Lung (tissue), 11 donors: ENCODE measurements at regions not wholly inside any gene's neighbourhood (a gene's known extent, or its start where the extent isn't known, plus 50 kb on each side); places are given as distances from the start of the nearest gene placed in this dataset.

ENCODE experiments used
- ATAC-seq: fragments of 200-7000 bp; cut with Tn5 transposase; one replicate; pipeline ENCODE4 v1.9.1; 2020; ENCODE audit warnings: moderate number of reproducible peaks; ENCODE audit not compliant: insufficient read depth, low FRiP score
- DNase-seq, 3 donors: peaks; one replicate each; pipeline ENCODE4 v3.0.0-alpha.2; 2013 to 2017
- H3K27ac ChIP-seq, 2 donors: one replicate each; pipeline ENCODE4 v1.5.1; 2013; ENCODE audit warnings: mild to moderate bottlenecking in 2 of 2, moderate library complexity in 2 of 2, control low read depth in 1 of 2, inconsistent platforms in 1 of 2, low read depth in 1 of 2, low read length in 1 of 2
- H3K27me3 ChIP-seq, 3 donors: one replicate each; pipeline ENCODE4 v1.5.1; 2013; ENCODE audit warnings: low read length in 2 of 3; ENCODE audit not compliant: control insufficient read depth in 3 of 3, insufficient read depth in 3 of 3
- H3K36me3 ChIP-seq, 4 donors: one replicate each; pipeline ENCODE4 v1.5.1; 2013; ENCODE audit warnings: low read length in 4 of 4, mild to moderate bottlenecking in 1 of 4, moderate library complexity in 1 of 4; ENCODE audit not compliant: control insufficient read depth in 4 of 4, insufficient read depth in 4 of 4
- H3K4me1 ChIP-seq, 5 donors: one replicate each; pipeline ENCODE4 v1.5.1; 2013; ENCODE audit warnings: low read length in 5 of 5, mild to moderate bottlenecking in 2 of 5, moderate library complexity in 1 of 5; ENCODE audit not compliant: control insufficient read depth in 5 of 5, insufficient read depth in 5 of 5
- H3K4me3 ChIP-seq: one replicate; pipeline ENCODE4 v1.5.1; 2013; ENCODE audit warnings: mild to moderate bottlenecking, control low read depth, moderate library complexity
- H3K9ac ChIP-seq, 2 donors: one replicate each; pipeline ENCODE4 v1.5.1; 2013; ENCODE audit warnings: low read length in 2 of 2, control low read depth in 1 of 2; ENCODE audit not compliant: insufficient read depth in 1 of 2
- H3K9me3 ChIP-seq, 4 donors: one replicate each; pipeline ENCODE4 v1.5.1; 2013; ENCODE audit warnings: low read length in 3 of 4, mild to moderate bottlenecking in 1 of 4, moderate library complexity in 1 of 4; ENCODE audit not compliant: control insufficient read depth in 4 of 4, insufficient read depth in 3 of 4
- WGBS, 2 donors: extraction: QIAGEN DNeasy Blood & Tissue Kit; methylation state at CpG; one replicate each; pipeline ENCODE4 v1.1.7; 2013; 5-methylcytosine and 5-hydroxymethylcytosine counted together
- TF ChIP-seq, protein P1 (sequence below): IDR thresholded peaks from 2 replicates; pipeline ENCODE4 v1.5.1; 2012; ENCODE audit warnings: mild to moderate bottlenecking; ENCODE audit errors: control extremely low read depth, extremely low read depth
- donor health status: control.
- donor health status: control.
- donor health status: Bipolar disorder and iron deficiency.
- donor health status: healthy.
- donor health status: DM: yes; HTN: yes; CAD: no.

DNA sequence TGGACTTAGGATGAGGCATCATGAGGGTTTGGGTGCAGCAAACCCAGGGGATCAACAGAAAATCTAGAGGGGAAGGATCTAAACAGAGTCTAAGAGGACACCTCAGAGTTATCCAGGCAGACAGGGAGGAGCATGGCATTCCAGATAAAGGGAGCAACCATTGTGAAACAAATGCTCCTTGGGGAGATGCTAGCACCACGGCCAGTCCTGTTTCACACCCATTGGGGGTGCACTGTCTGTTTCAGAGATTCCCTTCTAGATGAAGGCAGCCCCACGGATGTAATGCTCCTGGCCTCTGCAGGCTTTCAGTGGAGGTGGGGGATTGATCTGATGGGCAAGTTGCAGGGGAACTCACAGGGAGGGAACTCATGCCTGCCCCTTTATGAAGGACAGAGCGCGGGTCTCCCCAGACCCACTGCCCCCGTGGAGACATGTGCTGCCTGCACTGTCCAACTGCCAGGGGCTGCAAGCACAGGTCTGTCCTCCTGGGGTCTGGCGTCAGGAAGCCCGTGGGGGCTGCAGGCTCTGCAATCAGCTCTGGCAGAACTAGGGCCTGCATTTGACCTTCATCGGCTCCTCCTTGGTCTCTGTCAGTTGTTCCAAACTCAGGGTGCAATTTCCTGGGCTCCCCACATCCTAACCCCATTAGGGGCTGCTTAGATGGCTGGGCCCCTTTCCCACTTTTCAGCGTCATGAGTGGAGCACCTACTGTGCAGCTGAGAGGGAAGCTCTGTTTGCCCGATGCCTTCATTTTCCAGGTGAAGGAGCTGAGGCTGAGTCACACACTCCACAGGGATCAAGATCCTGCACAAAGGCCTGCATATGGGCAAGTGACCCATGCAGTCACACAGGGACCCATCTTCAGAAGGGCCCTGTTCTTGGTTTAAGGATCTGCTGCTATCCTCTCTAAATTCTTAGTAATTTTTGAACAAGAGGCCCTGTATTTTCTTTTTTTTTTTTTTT, 163.4 kb downstream of the ARL4C start:
- DNase-seq (no peak), ATAC-seq (no peak)
- Histone ChIP-seq H3K27me3 (peaks cover 0 to 5% (median 0%) of the 10 kb centered on the region in 3 donors), H3K4me3 (no peak overlapping the region), H3K9me3 (no peaks in the 10 kb centered on the region), H3K36me3 (no peaks in the 10 kb centered on the region), H3K27ac (no peak overlapping the region), H3K9ac (no peak overlapping the region), H3K4me1 (peaks cover 0 to 15% (median 4%) of the 10 kb centered on the region in 5 donors)
- TF ChIP-seq, protein P1, sequence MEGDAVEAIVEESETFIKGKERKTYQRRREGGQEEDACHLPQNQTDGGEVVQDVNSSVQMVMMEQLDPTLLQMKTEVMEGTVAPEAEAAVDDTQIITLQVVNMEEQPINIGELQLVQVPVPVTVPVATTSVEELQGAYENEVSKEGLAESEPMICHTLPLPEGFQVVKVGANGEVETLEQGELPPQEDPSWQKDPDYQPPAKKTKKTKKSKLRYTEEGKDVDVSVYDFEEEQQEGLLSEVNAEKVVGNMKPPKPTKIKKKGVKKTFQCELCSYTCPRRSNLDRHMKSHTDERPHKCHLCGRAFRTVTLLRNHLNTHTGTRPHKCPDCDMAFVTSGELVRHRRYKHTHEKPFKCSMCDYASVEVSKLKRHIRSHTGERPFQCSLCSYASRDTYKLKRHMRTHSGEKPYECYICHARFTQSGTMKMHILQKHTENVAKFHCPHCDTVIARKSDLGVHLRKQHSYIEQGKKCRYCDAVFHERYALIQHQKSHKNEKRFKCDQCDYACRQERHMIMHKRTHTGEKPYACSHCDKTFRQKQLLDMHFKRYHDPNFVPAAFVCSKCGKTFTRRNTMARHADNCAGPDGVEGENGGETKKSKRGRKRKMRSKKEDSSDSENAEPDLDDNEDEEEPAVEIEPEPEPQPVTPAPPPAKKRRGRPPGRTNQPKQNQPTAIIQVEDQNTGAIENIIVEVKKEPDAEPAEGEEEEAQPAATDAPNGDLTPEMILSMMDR: no peak
- 90 to 92% methylated on average over 10 of the region's 10 CpGs for WGBS, 2 donors

DNA sequence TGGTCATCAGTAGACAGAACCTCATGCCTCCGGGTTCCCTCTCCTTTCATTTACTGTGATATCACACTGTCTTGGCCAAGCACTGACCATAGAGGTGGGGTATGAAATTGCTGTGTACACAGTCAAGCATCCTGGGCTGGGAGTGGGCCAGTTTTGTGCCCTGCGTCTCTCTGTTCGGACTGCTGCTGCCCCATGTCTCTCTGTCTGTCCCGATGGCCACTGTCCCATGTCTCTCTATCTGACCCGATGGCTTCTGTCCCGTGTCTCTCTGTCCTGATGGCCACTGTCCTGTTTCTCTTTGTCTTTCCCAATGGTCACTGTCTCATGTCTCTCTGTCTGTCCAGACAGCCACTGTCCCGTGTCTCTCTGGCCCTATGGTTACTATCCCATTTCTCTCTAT, 164.9 kb downstream of the ARL4C start:
- peaks cover 0 to 15% (median 4%) of the 10 kb centered on the region in 5 donors for H3K4me1 ChIP-seq
- DNase-seq: no peak
- H3K27ac ChIP-seq: no peak overlapping the region
- H3K9ac ChIP-seq: no peak overlapping the region
- H3K9me3 ChIP-seq: no peaks in the 10 kb centered on the region
- WGBS, 2 donors: 81 to 94% methylated on average over 7 of the region's 7 CpGs
- no peak overlapping the region for H3K4me3 ChIP-seq
- peaks cover 0 to 5% (median 0%) of the 10 kb centered on the region in 3 donors for H3K27me3 ChIP-seq
- ATAC-seq: no peak
- H3K36me3 ChIP-seq: no peaks in the 10 kb centered on the region
- TF ChIP-seq, protein P1: no peak

DNA sequence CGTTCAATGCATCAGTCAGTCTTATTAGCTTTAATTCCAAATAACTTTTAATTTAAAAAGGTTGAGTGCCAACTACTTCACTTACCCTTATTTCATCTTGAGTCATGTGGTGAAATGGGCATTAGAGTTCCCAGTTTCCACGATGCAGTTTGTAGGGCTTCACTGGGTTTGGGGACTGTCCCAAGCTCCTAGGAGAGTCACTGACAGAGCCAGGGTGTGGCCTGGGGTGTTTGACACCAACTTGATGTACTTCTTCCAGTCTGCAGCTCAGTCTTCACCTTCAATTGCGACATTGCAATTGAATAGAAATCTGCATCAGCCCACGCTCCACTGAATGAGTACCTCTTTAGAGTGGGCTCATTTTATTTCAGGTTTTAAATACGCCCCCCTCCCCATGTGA, 165.3 kb downstream of the ARL4C start:
- no peak for DNase-seq
- H3K9ac ChIP-seq: no peak overlapping the region
- H3K36me3 ChIP-seq: no peaks in the 10 kb centered on the region
- H3K27me3 ChIP-seq: peaks cover 0 to 5% (median 0%) of the 10 kb centered on the region in 3 donors
- no peak for ATAC-seq
- TF ChIP-seq, protein P1: no peak
- no peaks in the 10 kb centered on the region for H3K9me3 ChIP-seq
- WGBS, 2 donors: 89 to 90% methylated on average over 5 of the region's 5 CpGs
- H3K4me1 ChIP-seq: peaks cover 0 to 15% (median 4%) of the 10 kb centered on the region in 5 donors
- no peak overlapping the region for H3K4me3 ChIP-seq
- H3K27ac ChIP-seq: no peak overlapping the region
